Amygdala (tissue), 56 donors: ENCODE measurements at regions not wholly inside any gene's neighbourhood (a gene's known extent, or its start where the extent isn't known, plus 50 kb on each side); places are given as distances from the start of the nearest gene placed in this dataset.
"Not testable (repeated sequence)": the region's sequence is repeated elsewhere in the genome, so short reads cannot be mapped to it uniquely, and the experiment has no call there.

Source experiments
- DNase-seq, 56 donors: peaks; one replicate each; lab custom pipeline; 2025; lab: John Stamatoyannopoulos, UW

- no peak for DNase-seq
Measured at GRCh38 chr5:36421256-36421655, 119.6 kb upstream of the RANBP3L start.

GRCh38 chr5:36422952-36423351 lies 121.2 kb upstream of the RANBP3L start:
- DNase-seq, result no peak

- DNase-seq, result no peak
Measured at GRCh38 chr5:36423578-36424307, 122.0 kb upstream of the RANBP3L start.

GRCh38 chr5:36426070-36426469 lies 124.4 kb upstream of the RANBP3L start:
- DNase-seq, result not testable (repeated sequence)

- DNase-seq, result no peak
Measured at GRCh38 chr5:36435516-36435915, 133.8 kb upstream of the RANBP3L start.

GRCh38 chr5:36436306-36436705 lies 134.6 kb upstream of the RANBP3L start:
- peak in 2 of 56 donors; percentile 24 to 38 for DNase-seq

GRCh38 chr5:36438765-36439561 lies 137.3 kb upstream of the RANBP3L start:
- peak in 29 of 56 donors; percentile 4 to 63 (median 28) for DNase-seq

GRCh38 chr5:36440300-36440699 lies 138.6 kb upstream of the RANBP3L start:
- DNase-seq, result no peak

GRCh38 chr5:36441280-36441679 lies 139.6 kb upstream of the RANBP3L start:
- peak in 12 of 56 donors; percentile 2 to 30 (median 8) for DNase-seq

GRCh38 chr5:36442352-36442751 lies 140.7 kb upstream of the RANBP3L start:
- no peak for DNase-seq

- no peak for DNase-seq
Measured at GRCh38 chr5:36442796-36443195, 141.1 kb upstream of the RANBP3L start.

GRCh38 chr5:36443941-36444340 lies 142.2 kb upstream of the RANBP3L start:
- DNase-seq, result no peak

GRCh38 chr5:36444582-36445418 lies 143.1 kb upstream of the RANBP3L start:
- peak in 37 of 56 donors; percentile 8 to 74 (median 34) for DNase-seq

- no peak for DNase-seq
Measured at GRCh38 chr5:36447776-36448175, 146.1 kb upstream of the RANBP3L start.

GRCh38 chr5:36450229-36451014 lies 148.7 kb upstream of the RANBP3L start:
- no peak for DNase-seq

- DNase-seq, result no peak
Measured at GRCh38 chr5:36452424-36453006, 150.8 kb upstream of the RANBP3L start.

GRCh38 chr5:36457511-36458270 lies 148.7 kb upstream of the SLC1A3 start:
- DNase-seq, result no peak

GRCh38 chr5:36458746-36459145 lies 147.7 kb upstream of the SLC1A3 start:
- DNase-seq, result no peak
